Suprapubic skin (tissue), 4 donors: ENCODE measurements at regions not wholly inside any gene's neighbourhood (a gene's known extent, or its start where the extent isn't known, plus 50 kb on each side); places are given as distances from the start of the nearest gene placed in this dataset.

ENCODE experiments used
- DNase-seq, 2 donors: peaks; one replicate each; pipeline ENCODE4 v3.0.0-alpha.2; 2019; ENCODE audit warnings: low spot score in 2 of 2
- H3K27ac ChIP-seq: fragments of 200-600 bp; sonication (generic); one replicate; pipeline ENCODE4 v1.5.1; 2019
- H3K27me3 ChIP-seq: fragments of 200-600 bp; sonication (generic); one replicate; pipeline ENCODE4 v1.5.1; 2019
- H3K36me3 ChIP-seq: fragments of 200-600 bp; sonication (generic); one replicate; pipeline ENCODE4 v1.5.1; 2019
- H3K4me1 ChIP-seq: fragments of 200-600 bp; sonication (generic); one replicate; pipeline ENCODE4 v1.5.1; 2019
- H3K4me3 ChIP-seq: fragments of 200-600 bp; sonication (generic); one replicate; pipeline ENCODE4 v1.5.1; 2019; ENCODE audit warnings: mild to moderate bottlenecking
- H3K9me3 ChIP-seq: fragments of 200-600 bp; sonication (generic); one replicate; pipeline ENCODE4 v1.5.1; 2019
- CTCF ChIP-seq, 2 donors: fragments of 200-600 bp in 1 of 2; fragments of 450-650 bp in 1 of 2; sonication (generic) in 1 of 2; IDR thresholded peaks; one replicate each; pipeline ENCODE4 v1.5.1; 2016 to 2019; ENCODE audit warnings: antibody characterized with exemption in 2 of 2, mild to moderate bottlenecking in 1 of 2, moderate library complexity in 1 of 2
- EP300 ChIP-seq: sonication (generic); formaldehyde crosslinking; IDR thresholded peaks from one replicate; pipeline ENCODE4 v1.6.1; 2017; ENCODE audit warnings: antibody characterized with exemption
- POLR2A ChIP-seq, 2 donors: fragments of 450-650 bp; IDR thresholded peaks; one replicate each; pipeline ENCODE4 v1.6.1; 2017; ENCODE audit warnings: antibody characterized with exemption in 2 of 2, mild to moderate bottlenecking in 2 of 2, moderate library complexity in 2 of 2
- POLR2AphosphoS5 ChIP-seq, 3 donors: sonication (generic); formaldehyde crosslinking; IDR thresholded peaks; one replicate each; pipeline ENCODE4 v1.6.1; 2017; ENCODE audit warnings: antibody characterized with exemption in 3 of 3
- WGBS: methylation state at CpG from one replicate; pipeline ENCODE4 v1.1.5; 2018; 5-methylcytosine and 5-hydroxymethylcytosine counted together

GRCh38 chr7:10239695-10240345 lies 733.9 kb upstream of the PHF14 start:
- Histone ChIP-seq H3K36me3 (no peaks in the 10 kb centered on the region), H3K4me3 (no peak overlapping the region), H3K27me3 (no peaks in the 10 kb centered on the region), H3K9me3 (no peaks in the 10 kb centered on the region), H3K4me1 (no peaks in the 10 kb centered on the region), H3K27ac (no peak overlapping the region)
- DNase-seq, result no peak
- WGBS, result 36% methylated on average over 3 of the region's 3 CpGs
- TF ChIP-seq POLR2A (IDR thresholded peaks at IDR 0.05) (no peak), EP300 (no peak), POLR2AphosphoS5 (IDR thresholded peaks at IDR 0.05) (no peak), CTCF (IDR thresholded peaks at IDR 0.05) (no peak)

GRCh38 chr7:10245406-10245805 lies 728.3 kb upstream of the PHF14 start:
- no peaks in the 10 kb centered on the region for H3K4me1 ChIP-seq
- no peak overlapping the region for H3K27ac ChIP-seq
- H3K9me3 ChIP-seq, result peaks cover 8% of the 10 kb centered on the region
- H3K4me3 ChIP-seq, result no peak overlapping the region
- H3K36me3 ChIP-seq, result no peaks in the 10 kb centered on the region
- no peak for TF ChIP-seq EP300
- TF ChIP-seq POLR2AphosphoS5 (IDR thresholded peaks at IDR 0.05), result no peak
- no peak for TF ChIP-seq CTCF (IDR thresholded peaks at IDR 0.05)
- no peak for TF ChIP-seq POLR2A (IDR thresholded peaks at IDR 0.05)
- DNase-seq, result no peak
- no peaks in the 10 kb centered on the region for H3K27me3 ChIP-seq

GRCh38 chr7:10257438-10257837 lies 716.2 kb upstream of the PHF14 start:
- 87% methylated on average over 5 of the region's 5 CpGs for WGBS
- TF ChIP-seq EP300, result no peak
- no peak for TF ChIP-seq POLR2A (IDR thresholded peaks at IDR 0.05)

GRCh38 chr7:10266976-10267375 lies 706.7 kb upstream of the PHF14 start:
- no peaks in the 10 kb centered on the region for H3K36me3 ChIP-seq
- H3K27ac ChIP-seq, result no peak overlapping the region
- TF ChIP-seq CTCF (IDR thresholded peaks at IDR 0.05), result no peak
- no peak for TF ChIP-seq POLR2AphosphoS5 (IDR thresholded peaks at IDR 0.05)
- TF ChIP-seq EP300, result no peak
- TF ChIP-seq POLR2A (IDR thresholded peaks at IDR 0.05), result no peak
- no peak for DNase-seq
- no peaks in the 10 kb centered on the region for H3K27me3 ChIP-seq
- no peak overlapping the region for H3K4me3 ChIP-seq
- WGBS, result 81% methylated on average over 2 of the region's 2 CpGs
- H3K9me3 ChIP-seq, result no peaks in the 10 kb centered on the region
- no peaks in the 10 kb centered on the region for H3K4me1 ChIP-seq

More at GRCh38 chr7:10257438-10257837, 716.2 kb upstream of the PHF14 start:
- H3K36me3 ChIP-seq, result no peaks in the 10 kb centered on the region
- no peaks in the 10 kb centered on the region for H3K27me3 ChIP-seq
- no peak overlapping the region for H3K4me3 ChIP-seq
- H3K27ac ChIP-seq, result no peak overlapping the region
- no peaks in the 10 kb centered on the region for H3K4me1 ChIP-seq
- no peak for DNase-seq
- no peaks in the 10 kb centered on the region for H3K9me3 ChIP-seq

- H3K4me1 ChIP-seq, result no peaks in the 10 kb centered on the region
- no peaks in the 10 kb centered on the region for H3K36me3 ChIP-seq
- no peak for DNase-seq
- TF ChIP-seq EP300 (no peak), POLR2AphosphoS5 (IDR thresholded peaks at IDR 0.05) (no peak), CTCF (IDR thresholded peaks at IDR 0.05) (no peak), POLR2A (IDR thresholded peaks at IDR 0.05) (no peak)
- no peak overlapping the region for H3K27ac ChIP-seq
- H3K4me3 ChIP-seq, result no peak overlapping the region
- no peaks in the 10 kb centered on the region for H3K9me3 ChIP-seq
- H3K27me3 ChIP-seq, result no peaks in the 10 kb centered on the region
- WGBS, result 8% methylated on average over 3 of the region's 3 CpGs
Observed at GRCh38 chr7:10268034-10268433, 705.6 kb upstream of the PHF14 start.

GRCh38 chr7:10282909-10283308 lies 690.8 kb upstream of the PHF14 start:
- Histone ChIP-seq H3K36me3 (no peaks in the 10 kb centered on the region), H3K4me3 (no peak overlapping the region), H3K9me3 (no peaks in the 10 kb centered on the region), H3K27me3 (no peaks in the 10 kb centered on the region), H3K4me1 (no peaks in the 10 kb centered on the region), H3K27ac (no peak overlapping the region)
- no peak for DNase-seq
- no peak for TF ChIP-seq POLR2A (IDR thresholded peaks at IDR 0.05)
- TF ChIP-seq EP300, result no peak
- no peak for TF ChIP-seq POLR2AphosphoS5 (IDR thresholded peaks at IDR 0.05)
- no peak for TF ChIP-seq CTCF (IDR thresholded peaks at IDR 0.05)
